ENCODE measurements at regions not wholly inside any gene's neighbourhood (a gene's known extent, or its start where the extent isn't known, plus 50 kb on each side); places are given as distances from the start of the nearest gene placed in this dataset.

DNA sequence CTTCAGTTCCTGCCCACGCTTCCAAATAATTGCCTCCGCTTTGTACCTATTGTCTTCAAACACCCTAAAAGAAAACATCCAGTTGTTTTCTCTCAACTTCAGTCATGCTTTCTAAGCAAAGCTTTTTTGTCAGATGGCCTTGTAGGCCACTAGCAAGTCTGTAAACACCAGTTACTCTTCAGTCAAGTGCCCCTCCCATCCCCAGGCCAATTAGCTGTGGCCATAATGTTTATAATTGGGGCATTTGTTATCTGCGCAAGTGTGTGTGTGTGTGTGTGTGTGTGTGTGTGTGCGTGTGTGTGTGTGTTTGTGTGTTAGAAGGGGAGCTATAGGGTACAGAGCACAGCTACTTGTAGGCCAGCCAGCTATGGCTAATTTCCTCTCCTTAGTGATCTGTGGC lies 272.4 kb upstream of the MARCKS start:
- H3K4me3 Mint-ChIP-seq, result no peak overlapping the region
- H3K36me3 Mint-ChIP-seq (ENCODE audit: low read depth), result no peaks in the 10 kb centered on the region
- H3K27me3 Mint-ChIP-seq (ENCODE audit: low read depth, poor library complexity), result no peaks in the 10 kb centered on the region
- peak overlapping the region; percentile 94 for H3K27ac Mint-ChIP-seq
- TF ChIP-seq, protein P1, sequence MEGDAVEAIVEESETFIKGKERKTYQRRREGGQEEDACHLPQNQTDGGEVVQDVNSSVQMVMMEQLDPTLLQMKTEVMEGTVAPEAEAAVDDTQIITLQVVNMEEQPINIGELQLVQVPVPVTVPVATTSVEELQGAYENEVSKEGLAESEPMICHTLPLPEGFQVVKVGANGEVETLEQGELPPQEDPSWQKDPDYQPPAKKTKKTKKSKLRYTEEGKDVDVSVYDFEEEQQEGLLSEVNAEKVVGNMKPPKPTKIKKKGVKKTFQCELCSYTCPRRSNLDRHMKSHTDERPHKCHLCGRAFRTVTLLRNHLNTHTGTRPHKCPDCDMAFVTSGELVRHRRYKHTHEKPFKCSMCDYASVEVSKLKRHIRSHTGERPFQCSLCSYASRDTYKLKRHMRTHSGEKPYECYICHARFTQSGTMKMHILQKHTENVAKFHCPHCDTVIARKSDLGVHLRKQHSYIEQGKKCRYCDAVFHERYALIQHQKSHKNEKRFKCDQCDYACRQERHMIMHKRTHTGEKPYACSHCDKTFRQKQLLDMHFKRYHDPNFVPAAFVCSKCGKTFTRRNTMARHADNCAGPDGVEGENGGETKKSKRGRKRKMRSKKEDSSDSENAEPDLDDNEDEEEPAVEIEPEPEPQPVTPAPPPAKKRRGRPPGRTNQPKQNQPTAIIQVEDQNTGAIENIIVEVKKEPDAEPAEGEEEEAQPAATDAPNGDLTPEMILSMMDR (IDR thresholded peaks at IDR 0.05), result no peak
- peaks cover 40% of the 10 kb centered on the region for H3K4me1 Mint-ChIP-seq
- no peak for DNase-seq
- H3K9me3 Mint-ChIP-seq, result no peaks in the 10 kb centered on the region

DNA sequence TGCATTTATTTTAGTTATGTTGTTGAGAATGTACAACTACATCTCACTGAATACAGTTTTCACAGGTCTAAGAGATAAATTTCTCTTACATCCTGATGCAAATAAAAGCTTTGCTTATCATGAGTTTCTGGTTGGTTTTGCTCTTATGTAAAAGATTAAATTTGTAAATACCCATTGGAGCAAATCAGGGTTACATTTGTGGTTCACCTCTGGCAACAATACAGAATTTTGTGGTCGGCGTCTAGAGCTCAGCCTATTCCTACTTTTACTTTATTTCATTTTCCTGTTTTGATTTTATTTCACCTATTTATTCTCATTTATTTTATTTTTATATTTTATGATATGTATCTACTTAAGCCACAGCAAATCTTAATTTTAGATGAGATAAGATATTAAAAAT lies 271.9 kb upstream of the MARCKS start:
- TF ChIP-seq, protein P1 (IDR thresholded peaks at IDR 0.05), result no peak
- H3K9me3 Mint-ChIP-seq, result no peaks in the 10 kb centered on the region
- no peaks in the 10 kb centered on the region for H3K27me3 Mint-ChIP-seq (ENCODE audit: low read depth, poor library complexity)
- H3K27ac Mint-ChIP-seq, result no peak overlapping the region
- DNase-seq, result no peak
- H3K4me1 Mint-ChIP-seq, result peaks cover 44% of the 10 kb centered on the region
- H3K4me3 Mint-ChIP-seq, result no peak overlapping the region
- no peaks in the 10 kb centered on the region for H3K36me3 Mint-ChIP-seq (ENCODE audit: low read depth)

DNA sequence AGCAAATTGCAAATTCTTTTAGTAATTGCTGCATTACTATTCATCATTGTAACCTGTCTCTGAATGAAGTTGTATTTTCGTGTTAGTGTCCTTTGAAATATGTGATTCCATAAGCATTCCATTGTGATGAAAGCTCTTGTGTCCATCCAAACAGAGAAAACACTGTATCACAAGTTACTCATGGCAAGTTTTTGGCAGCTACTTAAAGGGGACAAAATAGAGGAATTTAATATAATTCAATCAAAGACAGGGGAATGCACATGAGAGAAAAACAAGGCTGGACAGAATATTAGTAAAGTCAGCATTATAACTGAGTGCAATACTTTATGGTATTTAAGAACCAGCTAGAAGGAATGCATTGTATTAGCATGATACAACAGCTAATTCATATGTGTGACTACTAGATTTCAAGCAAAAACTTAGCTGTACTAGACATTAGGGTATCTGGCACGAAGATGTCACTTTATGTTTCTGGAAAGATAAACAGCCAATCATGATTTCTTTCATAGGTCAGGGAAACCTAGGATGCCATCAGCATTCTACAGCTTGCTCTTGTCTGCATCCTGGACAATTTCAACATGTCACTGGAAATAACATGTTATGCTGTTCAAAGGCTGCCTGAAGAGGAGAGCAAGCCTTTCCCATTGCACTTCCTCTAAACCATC lies 270.6 kb upstream of the MARCKS start:
- H3K4me1 Mint-ChIP-seq, result peaks cover 51% of the 10 kb centered on the region
- no peak overlapping the region for H3K27ac Mint-ChIP-seq
- peak overlapping the region; percentile 47 for H3K4me3 Mint-ChIP-seq
- no peak for DNase-seq
- H3K27me3 Mint-ChIP-seq (ENCODE audit: low read depth, poor library complexity), result no peaks in the 10 kb centered on the region
- no peaks in the 10 kb centered on the region for H3K36me3 Mint-ChIP-seq (ENCODE audit: low read depth)
- no peaks in the 10 kb centered on the region for H3K9me3 Mint-ChIP-seq
- TF ChIP-seq, protein P1 (IDR thresholded peaks at IDR 0.05), result no peak

DNA sequence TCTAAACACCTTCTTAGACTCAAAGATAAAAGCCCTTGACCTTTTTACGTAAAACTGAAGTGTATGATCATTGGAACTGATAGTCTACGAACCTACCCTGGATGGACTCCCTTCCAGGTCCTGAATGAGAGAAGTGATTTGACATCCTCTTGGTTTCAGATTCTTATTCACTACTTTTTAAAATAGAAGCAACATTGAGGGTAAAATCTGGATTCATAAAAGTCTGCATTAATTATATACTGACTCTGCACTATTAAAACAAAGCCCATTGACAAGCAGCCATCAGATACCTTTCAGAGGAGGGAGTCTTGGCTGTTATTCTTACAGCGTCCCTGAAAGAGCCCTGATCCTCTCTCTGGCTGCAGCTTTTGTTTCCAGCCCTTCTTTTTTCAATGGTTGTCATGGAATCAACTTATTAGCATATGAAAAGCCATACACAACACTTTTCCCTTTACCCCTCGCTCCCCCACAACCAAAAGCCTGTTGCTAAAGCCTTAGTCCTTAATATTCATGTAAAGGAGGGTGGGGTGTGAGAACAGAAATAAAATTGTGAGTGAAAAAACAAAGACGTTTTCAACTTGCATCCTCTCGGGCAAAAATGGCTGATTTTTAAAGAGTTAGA lies 270.0 kb upstream of the MARCKS start:
- TF ChIP-seq, protein P1 (IDR thresholded peaks at IDR 0.05), result no peak
- peaks cover 57% of the 10 kb centered on the region for H3K4me1 Mint-ChIP-seq
- no peaks in the 10 kb centered on the region for H3K27me3 Mint-ChIP-seq (ENCODE audit: low read depth, poor library complexity)
- H3K27ac Mint-ChIP-seq, result no peak overlapping the region
- H3K36me3 Mint-ChIP-seq (ENCODE audit: low read depth), result no peaks in the 10 kb centered on the region
- DNase-seq, result no peak
- peak overlapping the region; percentile 47 for H3K4me3 Mint-ChIP-seq
- no peaks in the 10 kb centered on the region for H3K9me3 Mint-ChIP-seq

DNA sequence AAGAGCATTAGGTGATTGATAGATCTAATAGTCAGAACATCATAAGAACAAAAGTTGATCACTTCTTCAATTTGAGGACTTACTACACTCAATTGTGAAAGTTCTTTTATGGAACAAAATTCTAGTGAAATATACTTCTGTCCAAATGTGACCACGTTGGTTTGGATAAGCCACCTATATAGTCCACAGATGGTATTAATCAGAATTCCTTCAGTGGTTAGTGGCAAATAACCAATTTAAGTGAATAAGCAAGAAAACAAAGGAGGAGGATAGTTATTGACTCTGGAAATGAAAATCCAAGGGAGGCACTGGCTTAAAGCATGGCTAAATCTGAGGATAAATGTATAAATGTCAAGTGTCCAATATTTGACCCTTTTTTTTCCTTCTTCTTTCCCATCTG lies 268.5 kb upstream of the MARCKS start:
- no peak for DNase-seq
- TF ChIP-seq, protein P1 (IDR thresholded peaks at IDR 0.05), result no peak
- Mint-ChIP-seq H3K9me3 (peaks cover 5% of the 10 kb centered on the region), H3K4me3 (no peak overlapping the region), H3K4me1 (peaks cover 68% of the 10 kb centered on the region), H3K36me3 (ENCODE audit: low read depth) (no peaks in the 10 kb centered on the region), H3K27ac (no peak overlapping the region), H3K27me3 (ENCODE audit: low read depth, poor library complexity) (no peaks in the 10 kb centered on the region)

All from nephron progenitor cell (in vitro differentiated cells).